HCT116 (cell line): ENCODE measurements at regions not wholly inside any gene's neighbourhood (a gene's known extent, or its start where the extent isn't known, plus 50 kb on each side); places are given as distances from the start of the nearest gene placed in this dataset.

Experiments
- ATAC-seq: fragments of 200-7000 bp; cut with Tn5 transposase; 2 replicates; pipeline ENCODE4 v1.9.1; 2020; ENCODE audit warnings: mild to moderate bottlenecking, moderate library complexity
- BruUV-seq: library from RNA; stranded (reverse); fragments of 400-500 nt; replicated peaks from 2 replicates; lab custom pipeline; 2021; lab: Mats Ljungman, UMichigan
- CTCF ChIA-PET: fragments of 300-600 bp; sonication (Branson Sonifier 250); formaldehyde crosslinking; loops from one replicate; lab custom pipeline; 2021; ENCODE audit warnings: antibody characterized with exemption; lab: Charles Lee
- POLR2A ChIA-PET: fragments of 300-600, 350-600 bp; sonication (Branson Sonifier 250); formaldehyde crosslinking; loops from one replicate; lab custom pipeline; 2021; ENCODE audit warnings: antibody characterized with exemption; lab: Charles Lee
- RAD21 ChIA-PET, 2 experiments: fragments of 300-600 bp; sonication (Branson Sonifier 250); formaldehyde crosslinking; loops; one replicate each; lab custom pipeline; 2023; ENCODE audit warnings: low total read pairs in 2 of 2; ENCODE audit not compliant: uncharacterized antibody in 2 of 2, unreplicated experiment in 2 of 2, low non-redundant PET in 1 of 2; lab: Charles Lee
- DNase-seq: peaks from one replicate; pipeline ENCODE4 v3.0.0-alpha.2; 2010; ENCODE audit warnings: low read depth, low spot score
- H2AFZ ChIP-seq: fragments of 200-600 bp; shearing (Covaris generic), sonication (generic); 2 replicates; pipeline ENCODE4 v1.6.1; 2017; ENCODE audit warnings: low read depth, mixed run types, mixed read lengths, antibody characterized with exemption, low read length; ENCODE audit not compliant: poor library complexity, severe bottlenecking
- H3K27ac ChIP-seq: 2 replicates; pipeline ENCODE4 v1.5.1; 2012; ENCODE audit warnings: low read depth, low read length
- H3K27me3 ChIP-seq: fragments of 200-600 bp; sonication (generic); 2 replicates; pipeline ENCODE4 v1.6.1; 2016; ENCODE audit warnings: mixed run types, low read length, mixed read lengths; ENCODE audit not compliant: insufficient read depth
- H3K36me3 ChIP-seq, 2 experiments: fragments of 200-500 bp in 1 of 2; fragments of 200-600 bp in 1 of 2; sonication (Bioruptor generic) in 1 of 2; sonication (generic) in 1 of 2; 2 replicates each; pipeline versions ENCODE4 v1.5.1 to v1.6.1; 2014 to 2016; ENCODE audit warnings: low read length in 2 of 2, inconsistent platforms in 1 of 2, mixed read lengths in 1 of 2, mixed run types in 1 of 2; ENCODE audit not compliant: insufficient read depth in 2 of 2, control insufficient read depth in 1 of 2
- H3K4me1 ChIP-seq, 2 experiments: fragments of 200-600 bp in 1 of 2; sonication (generic) in 1 of 2; 2 replicates each; pipeline versions ENCODE4 v1.5.1 to v1.6.1; 2012 to 2017; ENCODE audit warnings: low read length in 2 of 2, inconsistent platforms in 1 of 2, mild to moderate bottlenecking in 1 of 2, mixed read lengths in 1 of 2, mixed run types in 1 of 2, moderate library complexity in 1 of 2; ENCODE audit not compliant: insufficient read depth in 2 of 2, control insufficient read depth in 1 of 2
- H3K4me2 ChIP-seq: fragments of 200-600 bp; sonication (generic); 2 replicates; pipeline ENCODE4 v1.6.1; 2017; ENCODE audit warnings: mixed run types, low read length, mixed read lengths
- H3K4me3 ChIP-seq, 2 experiments: fragments of 200-600 bp in 1 of 2; sonication (generic) in 1 of 2; replicated peaks in 1 of 2; 2 replicates each; pipeline ENCODE4 v1.5.1; 2011 to 2016; ENCODE audit warnings: low read length in 2 of 2, control low read depth in 1 of 2, low read depth in 1 of 2, mild to moderate bottlenecking in 1 of 2, mixed read lengths in 1 of 2, mixed run types in 1 of 2
- H3K79me2 ChIP-seq: fragments of 200-600 bp; sonication (generic); 2 replicates; pipeline ENCODE4 v1.6.1; 2017; ENCODE audit warnings: mild to moderate bottlenecking, mixed run types, low read length, moderate library complexity, mixed read lengths; ENCODE audit not compliant: insufficient read depth
- H3K9ac ChIP-seq: fragments of 200-600 bp; sonication (generic); 2 replicates; pipeline ENCODE4 v1.6.1; 2016; ENCODE audit warnings: low read length, mixed read lengths
- H3K9me2 ChIP-seq: fragments of 200-600 bp; sonication (generic), shearing (Covaris generic); 2 replicates; pipeline ENCODE4 v1.6.1; 2017; ENCODE audit warnings: mixed run types, mild to moderate bottlenecking, moderate library complexity; ENCODE audit not compliant: insufficient read depth
- H3K9me3 ChIP-seq, 2 experiments: fragments of 200-500 bp in 1 of 2; fragments of 200-600 bp in 1 of 2; sonication (Bioruptor generic) in 1 of 2; sonication (generic) in 1 of 2; 2 replicates each; pipeline ENCODE4 v1.6.1; 2014 to 2017; ENCODE audit warnings: low read length in 2 of 2, mixed read lengths in 2 of 2, inconsistent platforms in 1 of 2, low read depth in 1 of 2, mild to moderate bottlenecking in 1 of 2, mixed run types in 1 of 2, moderate library complexity in 1 of 2; ENCODE audit not compliant: control insufficient read depth in 1 of 2, insufficient read depth in 1 of 2
- H4K20me1 ChIP-seq: fragments of 200-600 bp; sonication (generic), shearing (Covaris generic); 2 replicates; pipeline ENCODE4 v1.6.1; 2017; ENCODE audit warnings: mixed run types, mild to moderate bottlenecking, moderate library complexity; ENCODE audit not compliant: insufficient read depth
- CBX3 ChIP-seq: IDR thresholded peaks from 2 replicates; pipeline ENCODE4 v1.6.1; 2012; ENCODE audit warnings: low read depth
- CEBPB ChIP-seq: IDR thresholded peaks from 2 replicates; pipeline ENCODE4 v1.6.1; 2012; ENCODE audit warnings: low read depth
- EGR1 ChIP-seq: IDR thresholded peaks from 2 replicates; pipeline ENCODE4 v1.6.1; 2012; ENCODE audit warnings: low read depth
- ELF1 ChIP-seq: IDR thresholded peaks from 2 replicates; pipeline ENCODE4 v1.6.1; 2012; ENCODE audit warnings: low read depth, borderline replicate concordance
- MAX ChIP-seq: IDR thresholded peaks from 2 replicates; pipeline ENCODE4 v1.6.1; 2012
- RAD21 ChIP-seq: IDR thresholded peaks from 2 replicates; pipeline ENCODE4 v1.6.1; 2012; ENCODE audit warnings: low read depth, mild to moderate bottlenecking
- REST ChIP-seq: IDR thresholded peaks from 2 replicates; pipeline ENCODE4 v1.6.1; 2012; ENCODE audit warnings: low read depth
- SIN3A ChIP-seq: IDR thresholded peaks from 2 replicates; pipeline ENCODE4 v1.6.1; 2012; ENCODE audit warnings: low read depth
- SP1 ChIP-seq: IDR thresholded peaks from 2 replicates; pipeline ENCODE4 v1.6.1; 2012; ENCODE audit warnings: low read depth
- YY1 ChIP-seq: IDR thresholded peaks from 2 replicates; pipeline ENCODE4 v1.6.1; 2011; ENCODE audit warnings: low read length, low read depth, moderate library complexity, mild to moderate bottlenecking; ENCODE audit not compliant: insufficient replicate concordance; ENCODE audit errors: extremely low read depth
- ZBTB33 ChIP-seq: IDR thresholded peaks from 2 replicates; pipeline ENCODE4 v1.6.1; 2011; ENCODE audit warnings: mild to moderate bottlenecking, low read length, moderate library complexity; ENCODE audit not compliant: insufficient replicate concordance; ENCODE audit errors: extremely low read depth
- ZFX ChIP-seq: fragments of 450-650 bp; IDR thresholded peaks from 2 replicates; pipeline ENCODE4 v1.6.1; 2017
- intact Hi-C: fragments of 100-400 bp; cut with micrococcal nuclease; formaldehyde crosslinking; loops from 2 replicates; pipeline ENCODE4 v1.10.0; 2022
- TF ChIP-seq, protein P1 (sequence below), 3 experiments: fragments of 200-600 bp in 1 of 3; sonication (generic) in 1 of 3; IDR thresholded peaks in 2 of 3; conservative IDR thresholded peaks in 1 of 3; 2 replicates each; pipeline ENCODE4 v1.5.1; 2012 to 2017; ENCODE audit warnings: low read depth in 2 of 3, low read length in 2 of 3, antibody characterized with exemption in 1 of 3, borderline replicate concordance in 1 of 3, control low read depth in 1 of 3, mild to moderate bottlenecking in 1 of 3, mixed read lengths in 1 of 3, mixed run types in 1 of 3, moderate library complexity in 1 of 3; ENCODE audit not compliant: insufficient read depth in 1 of 3
- TF ChIP-seq, protein P2 (sequence below): IDR thresholded peaks from 2 replicates; pipeline ENCODE4 v1.6.1; 2012

DNA sequence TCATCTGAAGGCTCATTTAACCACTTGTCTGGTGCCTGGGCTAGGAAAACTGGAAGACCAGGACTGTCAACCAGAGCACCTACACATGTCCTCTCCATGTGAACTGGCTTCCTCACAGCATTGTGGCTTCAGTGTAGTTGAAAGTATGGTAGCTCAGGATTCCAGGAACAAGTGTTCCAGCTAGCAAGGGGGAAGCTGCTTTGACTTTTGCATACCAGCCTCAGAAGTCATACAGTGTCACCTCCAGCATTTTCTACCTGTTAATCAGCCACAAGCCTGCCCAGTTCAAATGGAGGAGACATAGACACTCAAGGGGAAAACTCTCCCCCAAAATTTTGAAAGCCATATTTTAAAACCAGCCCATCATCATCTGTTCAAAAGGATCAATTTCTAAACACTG, 212.8 kb upstream of the CAND1 start:
- BruUV-seq = no TSS peak
- ATAC-seq (no peak), DNase-seq (no peak)
- Histone ChIP-seq H3K4me2 (no peak overlapping the region), H4K20me1 (no peaks in the 10 kb centered on the region), H3K9me3 (no peaks in the 10 kb centered on the region), H3K9ac (no peak overlapping the region), H3K4me1 (no peaks in the 10 kb centered on the region), H3K27me3 (peaks cover 71% of the 10 kb centered on the region), H3K27ac (no peak overlapping the region), H3K9me2 (no peaks in the 10 kb centered on the region), H3K79me2 (no peaks in the 10 kb centered on the region), H3K4me3 (no peak overlapping the region), H2AFZ (no peak overlapping the region), H3K36me3 (no peaks in the 10 kb centered on the region)
- ChIA-PET RAD21 (no interaction called here), CTCF (no interaction called here), POLR2A (no interaction called here)
- intact Hi-C loops = no loop called here
- TF ChIP-seq, protein P1, sequence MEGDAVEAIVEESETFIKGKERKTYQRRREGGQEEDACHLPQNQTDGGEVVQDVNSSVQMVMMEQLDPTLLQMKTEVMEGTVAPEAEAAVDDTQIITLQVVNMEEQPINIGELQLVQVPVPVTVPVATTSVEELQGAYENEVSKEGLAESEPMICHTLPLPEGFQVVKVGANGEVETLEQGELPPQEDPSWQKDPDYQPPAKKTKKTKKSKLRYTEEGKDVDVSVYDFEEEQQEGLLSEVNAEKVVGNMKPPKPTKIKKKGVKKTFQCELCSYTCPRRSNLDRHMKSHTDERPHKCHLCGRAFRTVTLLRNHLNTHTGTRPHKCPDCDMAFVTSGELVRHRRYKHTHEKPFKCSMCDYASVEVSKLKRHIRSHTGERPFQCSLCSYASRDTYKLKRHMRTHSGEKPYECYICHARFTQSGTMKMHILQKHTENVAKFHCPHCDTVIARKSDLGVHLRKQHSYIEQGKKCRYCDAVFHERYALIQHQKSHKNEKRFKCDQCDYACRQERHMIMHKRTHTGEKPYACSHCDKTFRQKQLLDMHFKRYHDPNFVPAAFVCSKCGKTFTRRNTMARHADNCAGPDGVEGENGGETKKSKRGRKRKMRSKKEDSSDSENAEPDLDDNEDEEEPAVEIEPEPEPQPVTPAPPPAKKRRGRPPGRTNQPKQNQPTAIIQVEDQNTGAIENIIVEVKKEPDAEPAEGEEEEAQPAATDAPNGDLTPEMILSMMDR (IDR thresholded peaks at IDR 0.05 in 2 of 3, conservative IDR thresholded peaks at IDR 0.05 in 1 of 3; ENCODE audit: borderline replicate concordance in 1 of 3, insufficient read depth in 1 of 3, low read depth in 2 of 3, low read length in 2 of 3) = no peak
- TF ChIP-seq YY1 (no peak), SIN3A (no peak), CEBPB (no peak)

DNA sequence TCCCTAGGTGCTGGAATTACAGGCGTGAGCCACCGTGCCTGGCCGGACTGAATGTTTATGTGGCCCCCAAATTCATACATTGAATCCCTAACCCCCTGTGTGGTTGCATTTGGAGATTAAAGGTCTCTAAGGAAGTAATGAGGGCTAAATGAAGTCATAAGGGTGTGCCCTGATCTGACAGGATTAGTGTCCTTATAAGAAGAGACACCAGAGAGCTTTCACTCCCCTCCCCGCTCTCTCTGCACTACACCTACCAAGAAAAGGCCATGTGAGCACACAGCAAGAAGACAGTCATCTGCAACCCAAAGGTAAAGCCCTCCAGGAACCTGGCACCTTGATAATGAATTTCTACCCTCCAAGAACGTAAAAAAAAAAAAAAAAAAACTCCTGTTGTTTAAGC, 212.1 kb upstream of the CAND1 start:
- no peak overlapping the region for H3K27ac ChIP-seq
- RAD21 ChIA-PET = no interaction called here
- CTCF ChIA-PET = no interaction called here
- no peaks in the 10 kb centered on the region for H3K9me2 ChIP-seq
- H3K9me3 ChIP-seq = no peaks in the 10 kb centered on the region
- no peak overlapping the region for H3K4me3 ChIP-seq
- H3K4me2 ChIP-seq = no peak overlapping the region
- H3K9ac ChIP-seq = no peak overlapping the region
- H3K36me3 ChIP-seq = no peaks in the 10 kb centered on the region
- no peaks in the 10 kb centered on the region for H3K79me2 ChIP-seq
- peaks cover 66% of the 10 kb centered on the region for H3K27me3 ChIP-seq
- no peaks in the 10 kb centered on the region for H3K4me1 ChIP-seq
- intact Hi-C loops = no loop called here
- BruUV-seq = no TSS peak
- no peak overlapping the region for H2AFZ ChIP-seq
- POLR2A ChIA-PET = no interaction called here
- H4K20me1 ChIP-seq = no peaks in the 10 kb centered on the region
- ATAC-seq = no peak
- DNase-seq = no peak
- TF ChIP-seq SP1 (no peak), ELF1 (no peak), REST (no peak), MAX (no peak), CBX3 (no peak), EGR1 (no peak), RAD21 (no peak), ZFX (no peak), ZBTB33 (no peak)
- TF ChIP-seq, protein P2, sequence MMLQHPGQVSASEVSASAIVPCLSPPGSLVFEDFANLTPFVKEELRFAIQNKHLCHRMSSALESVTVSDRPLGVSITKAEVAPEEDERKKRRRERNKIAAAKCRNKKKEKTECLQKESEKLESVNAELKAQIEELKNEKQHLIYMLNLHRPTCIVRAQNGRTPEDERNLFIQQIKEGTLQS = no peak
